Glutamatergic neuron (in vitro differentiated cells): ENCODE measurements at regions not wholly inside any gene's neighbourhood (a gene's known extent, or its start where the extent isn't known, plus 50 kb on each side); places are given as distances from the start of the nearest gene placed in this dataset.

Source experiments
- DNase-seq: peaks from one replicate; pipeline ENCODE4 v3.0.0; 2022
- H3K27ac Mint-ChIP-seq: one replicate; pipeline ENCODE4 v1.8.0; 2020; ENCODE audit warnings: mild to moderate bottlenecking, mixed read lengths, inconsistent platforms; ENCODE audit not compliant: unreplicated experiment
- H3K27me3 Mint-ChIP-seq: one replicate; pipeline ENCODE4 v1.8.0; 2020; ENCODE audit warnings: mild to moderate bottlenecking, moderate library complexity, mixed read lengths, inconsistent platforms; ENCODE audit not compliant: unreplicated experiment
- H3K36me3 Mint-ChIP-seq: one replicate; pipeline ENCODE4 v1.8.0; 2020; ENCODE audit warnings: mild to moderate bottlenecking, mixed read lengths, inconsistent platforms; ENCODE audit not compliant: unreplicated experiment
- H3K4me1 Mint-ChIP-seq: one replicate; pipeline ENCODE4 v1.8.0; 2020; ENCODE audit warnings: mild to moderate bottlenecking, low read depth, mixed read lengths, inconsistent platforms; ENCODE audit not compliant: unreplicated experiment
- H3K4me3 Mint-ChIP-seq: one replicate; pipeline ENCODE4 v1.8.0; 2020; ENCODE audit warnings: mild to moderate bottlenecking, mixed read lengths, inconsistent platforms; ENCODE audit not compliant: unreplicated experiment
- H3K9me3 Mint-ChIP-seq: one replicate; pipeline ENCODE4 v1.8.0; 2020; ENCODE audit warnings: mild to moderate bottlenecking, moderate library complexity, mixed read lengths, inconsistent platforms; ENCODE audit not compliant: unreplicated experiment
- CTCF ChIP-seq: fragments of 200-600 bp; sonication (generic); IDR thresholded peaks from one replicate; pipeline ENCODE4 v1.5.0; 2021; ENCODE audit not compliant: partially characterized antibody, unreplicated experiment

- H3K27me3 Mint-ChIP-seq: peaks cover 1% of the 10 kb centered on the region
- H3K4me1 Mint-ChIP-seq: no peaks in the 10 kb centered on the region
- no peak for TF ChIP-seq CTCF
- DNase-seq: no peak
- no peaks in the 10 kb centered on the region for H3K36me3 Mint-ChIP-seq
- no peak overlapping the region for H3K4me3 Mint-ChIP-seq
- H3K9me3 Mint-ChIP-seq: no peaks in the 10 kb centered on the region
- H3K27ac Mint-ChIP-seq: no peak overlapping the region
Measured at GRCh38 chr6:133012774-133013173, 198.4 kb downstream of the RPS12 start.

GRCh38 chr6:133016631-133017030, 202.3 kb downstream of the RPS12 start:
- Mint-ChIP-seq H3K9me3 (no peaks in the 10 kb centered on the region), H3K36me3 (no peaks in the 10 kb centered on the region), H3K4me3 (no peak overlapping the region), H3K27me3 (peaks cover 3% of the 10 kb centered on the region), H3K4me1 (no peaks in the 10 kb centered on the region), H3K27ac (no peak overlapping the region)
- TF ChIP-seq CTCF: no peak
- no peak for DNase-seq

GRCh38 chr6:133017581-133017980, 203.2 kb downstream of the RPS12 start:
- TF ChIP-seq CTCF: no peak
- no peak for DNase-seq
- no peaks in the 10 kb centered on the region for H3K4me1 Mint-ChIP-seq
- no peak overlapping the region for H3K27ac Mint-ChIP-seq
- H3K36me3 Mint-ChIP-seq: no peaks in the 10 kb centered on the region
- H3K27me3 Mint-ChIP-seq: peaks cover 3% of the 10 kb centered on the region
- H3K9me3 Mint-ChIP-seq: no peaks in the 10 kb centered on the region
- H3K4me3 Mint-ChIP-seq: no peak overlapping the region

- no peaks in the 10 kb centered on the region for H3K4me1 Mint-ChIP-seq
- peaks cover 1% of the 10 kb centered on the region for H3K9me3 Mint-ChIP-seq
- H3K27ac Mint-ChIP-seq: no peak overlapping the region
- H3K27me3 Mint-ChIP-seq: no peaks in the 10 kb centered on the region
- H3K36me3 Mint-ChIP-seq: no peaks in the 10 kb centered on the region
- DNase-seq: no peak
- no peak overlapping the region for H3K4me3 Mint-ChIP-seq
- no peak for TF ChIP-seq CTCF
Measured at GRCh38 chr6:133026705-133027104, 212.3 kb downstream of the RPS12 start.

- no peak for DNase-seq
- Mint-ChIP-seq H3K36me3 (no peaks in the 10 kb centered on the region), H3K4me3 (no peak overlapping the region), H3K9me3 (peaks cover 1% of the 10 kb centered on the region), H3K27ac (no peak overlapping the region), H3K27me3 (no peaks in the 10 kb centered on the region), H3K4me1 (no peaks in the 10 kb centered on the region)
- TF ChIP-seq CTCF: no peak
Measured at GRCh38 chr6:133033263-133033662, 207.9 kb upstream of the EYA4 start.
